Gastrocnemius medialis (tissue), 4 donors: ENCODE measurements at regions not wholly inside any gene's neighbourhood (a gene's known extent, or its start where the extent isn't known, plus 50 kb on each side); places are given as distances from the start of the nearest gene placed in this dataset.

Experiments
- ATAC-seq, 2 donors: fragments of 150-250 bp; one replicate each; pipeline ENCODE4 v1.9.1; 2016
- DNase-seq, 2 donors: peaks; one replicate each; pipeline ENCODE4 v3.0.0-alpha.2; 2019
- H3K27ac ChIP-seq, 4 donors: fragments of 200-600 bp; sonication (generic); 1 replicate in 1 of 4; 2 replicates in 3 of 4; pipeline ENCODE4 v1.5.1; 2016 to 2018; ENCODE audit warnings: mild to moderate bottlenecking in 2 of 4, moderate library complexity in 1 of 4
- H3K27me3 ChIP-seq, 3 donors: fragments of 200-600 bp; sonication (generic) in 2 of 3; 1 replicate in 1 of 3; 2 replicates in 2 of 3; pipeline versions ENCODE4 v1.5.1 to v1.6.0; 2016 to 2019; ENCODE audit warnings: mild to moderate bottlenecking in 1 of 3, moderate library complexity in 1 of 3
- H3K36me3 ChIP-seq, 2 donors: fragments of 200-600 bp; sonication (generic) in 1 of 2; one replicate each; pipeline ENCODE4 v1.5.1; 2017 to 2018
- H3K4me1 ChIP-seq, 2 donors: fragments of 200-600 bp; sonication (generic) in 1 of 2; one replicate each; pipeline ENCODE4 v1.5.1; 2016 to 2017; ENCODE audit warnings: mild to moderate bottlenecking in 2 of 2
- H3K4me3 ChIP-seq, 4 donors: fragments of 200-600 bp; sonication (generic) in 3 of 4; 1 replicate in 1 of 4; 2 replicates in 3 of 4; pipeline ENCODE4 v1.5.1; 2016 to 2019; ENCODE audit warnings: mild to moderate bottlenecking in 2 of 4
- H3K9me3 ChIP-seq, 3 donors: fragments of 200-600 bp; sonication (generic) in 2 of 3; 1 replicate in 1 of 3; 2 replicates in 2 of 3; pipeline ENCODE4 v1.5.1; 2016 to 2019
- CTCF ChIP-seq, 5 experiments: fragments of 450-650 bp in 3 of 5; fragments of 200-600 bp in 2 of 5; sonication (generic) in 2 of 5; IDR thresholded peaks in 4 of 5; conservative IDR thresholded peaks in 1 of 5; 1 replicate in 4 of 5; 2 replicates in 1 of 5; pipeline ENCODE4 v1.5.1; 2016 to 2019; ENCODE audit warnings: antibody characterized with exemption in 5 of 5, mild to moderate bottlenecking in 3 of 5, moderate library complexity in 3 of 5
- POLR2A ChIP-seq, 2 donors: fragments of 450-650 bp; IDR thresholded peaks; one replicate each; pipeline ENCODE4 v1.6.1; 2017; ENCODE audit warnings: antibody characterized with exemption in 2 of 2, mild to moderate bottlenecking in 2 of 2, moderate library complexity in 2 of 2
- in situ Hi-C, 4 donors: fragments of 200-750 bp; cut with MboI; loops; one replicate each; pipeline versions ENCODE4 v1.15.0 to v1.8.0; 2017; ENCODE audit warnings: low sequenced_read_pairs in 4 of 4
- intact Hi-C: fragments of 100-400 bp; cut with DNase I; formaldehyde crosslinking; loops from one replicate; pipeline ENCODE4 v1.15.1; 2023; ENCODE audit warnings: low total_unique reads

- H3K27me3 ChIP-seq, result no peaks in the 10 kb centered on the region
- H3K9me3 ChIP-seq, result no peaks in the 10 kb centered on the region
- TF ChIP-seq CTCF (IDR thresholded peaks at IDR 0.05 in 4 of 5, conservative IDR thresholded peaks at IDR 0.05 in 1 of 5), result no peak
- TF ChIP-seq POLR2A (IDR thresholded peaks at IDR 0.05), result no peak
- no peak overlapping the region for H3K4me3 ChIP-seq
- DNase-seq (no peak), ATAC-seq (no peak)
- intact Hi-C loops, result no loop called here
- H3K36me3 ChIP-seq, result no peaks in the 10 kb centered on the region
- no peaks in the 10 kb centered on the region for H3K4me1 ChIP-seq
- in situ Hi-C loops, result no loop called here
- H3K27ac ChIP-seq, result no peak overlapping the region
Observed at GRCh38 chr5:88487066-88487465, 218.4 kb upstream of the TMEM161B start.

- intact Hi-C loops (no loop called here), in situ Hi-C loops (no loop called here)
- TF ChIP-seq POLR2A (IDR thresholded peaks at IDR 0.05), result no peak
- no peak for TF ChIP-seq CTCF (IDR thresholded peaks at IDR 0.05 in 4 of 5, conservative IDR thresholded peaks at IDR 0.05 in 1 of 5)
- Histone ChIP-seq H3K4me3 (no peak overlapping the region), H3K27me3 (no peaks in the 10 kb centered on the region), H3K4me1 (no peaks in the 10 kb centered on the region), H3K9me3 (no peaks in the 10 kb centered on the region), H3K36me3 (no peaks in the 10 kb centered on the region), H3K27ac (no peak overlapping the region)
- DNase-seq (no peak), ATAC-seq (no peak)
Observed at GRCh38 chr5:88486431-88486830, 217.8 kb upstream of the TMEM161B start.

- Histone ChIP-seq H3K4me1 (peaks cover 0 to 3% of the 10 kb centered on the region in 2 donors), H3K27me3 (no peaks in the 10 kb centered on the region), H3K4me3 (no peak overlapping the region), H3K27ac (no peak overlapping the region), H3K36me3 (no peaks in the 10 kb centered on the region), H3K9me3 (no peaks in the 10 kb centered on the region)
- no peak for TF ChIP-seq CTCF (IDR thresholded peaks at IDR 0.05 in 4 of 5, conservative IDR thresholded peaks at IDR 0.05 in 1 of 5)
- no peak for TF ChIP-seq POLR2A (IDR thresholded peaks at IDR 0.05)
- DNase-seq (no peak), ATAC-seq (no peak)
- in situ Hi-C loops (no loop called here), intact Hi-C loops (no loop called here)
Observed at GRCh38 chr5:88485531-88485930, 216.9 kb upstream of the TMEM161B start.

- DNase-seq, result no peak
- in situ Hi-C loops, result no loop called here
- no peaks in the 10 kb centered on the region for H3K36me3 ChIP-seq
Observed at GRCh38 chr5:88483964-88484672, 215.5 kb upstream of the TMEM161B start.

More at GRCh38 chr5:88483964-88484672, 215.5 kb upstream of the TMEM161B start:
- Histone ChIP-seq H3K9me3 (no peaks in the 10 kb centered on the region), H3K27ac (no peak overlapping the region), H3K4me3 (no peak overlapping the region), H3K27me3 (no peaks in the 10 kb centered on the region), H3K4me1 (peaks cover 0 to 3% of the 10 kb centered on the region in 2 donors)
- ATAC-seq, result no peak
- intact Hi-C loops, result no loop called here
- TF ChIP-seq POLR2A (IDR thresholded peaks at IDR 0.05) (no peak), CTCF (IDR thresholded peaks at IDR 0.05 in 4 of 5, conservative IDR thresholded peaks at IDR 0.05 in 1 of 5) (no peak)
